Choroid plexus epithelial cell (primary cell): ENCODE measurements at regions not wholly inside any gene's neighbourhood (a gene's known extent, or its start where the extent isn't known, plus 50 kb on each side); places are given as distances from the start of the nearest gene placed in this dataset.

Experiments
- DNase-seq: peaks from one replicate; pipeline ENCODE4 v3.0.0-alpha.2; 2010; ENCODE audit warnings: low read depth
- H3K4me3 ChIP-seq: 2 replicates; pipeline ENCODE4 v1.5.1; 2011; ENCODE audit warnings: low read depth, mild to moderate bottlenecking, control low read depth, low read length, moderate library complexity
- TF ChIP-seq, protein P1 (sequence below): conservative IDR thresholded peaks from 2 replicates; pipeline ENCODE4 v1.5.1; 2011; ENCODE audit warnings: low read depth, mild to moderate bottlenecking, control low read depth, inconsistent platforms, low read length, moderate library complexity

DNA sequence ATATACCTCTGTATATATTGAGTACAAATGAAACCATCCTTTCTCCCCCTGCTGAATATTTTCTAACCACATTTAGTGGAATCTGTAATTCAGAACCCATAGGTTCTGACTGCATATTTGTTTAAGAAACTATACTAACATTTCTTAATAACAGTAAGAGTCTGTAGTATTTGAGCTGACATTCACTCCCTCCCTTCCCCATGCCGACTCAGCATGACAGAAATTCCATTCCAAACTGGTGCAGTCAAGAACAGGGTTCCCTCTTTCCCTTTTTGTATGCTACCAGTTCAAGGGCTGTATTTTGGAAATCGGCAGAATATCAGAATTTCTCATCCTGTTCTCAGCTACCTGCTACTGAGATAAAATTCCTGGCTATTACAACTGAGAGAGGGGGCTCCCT is 796.6 kb upstream of the DPPA4 start:
- TF ChIP-seq, protein P1, sequence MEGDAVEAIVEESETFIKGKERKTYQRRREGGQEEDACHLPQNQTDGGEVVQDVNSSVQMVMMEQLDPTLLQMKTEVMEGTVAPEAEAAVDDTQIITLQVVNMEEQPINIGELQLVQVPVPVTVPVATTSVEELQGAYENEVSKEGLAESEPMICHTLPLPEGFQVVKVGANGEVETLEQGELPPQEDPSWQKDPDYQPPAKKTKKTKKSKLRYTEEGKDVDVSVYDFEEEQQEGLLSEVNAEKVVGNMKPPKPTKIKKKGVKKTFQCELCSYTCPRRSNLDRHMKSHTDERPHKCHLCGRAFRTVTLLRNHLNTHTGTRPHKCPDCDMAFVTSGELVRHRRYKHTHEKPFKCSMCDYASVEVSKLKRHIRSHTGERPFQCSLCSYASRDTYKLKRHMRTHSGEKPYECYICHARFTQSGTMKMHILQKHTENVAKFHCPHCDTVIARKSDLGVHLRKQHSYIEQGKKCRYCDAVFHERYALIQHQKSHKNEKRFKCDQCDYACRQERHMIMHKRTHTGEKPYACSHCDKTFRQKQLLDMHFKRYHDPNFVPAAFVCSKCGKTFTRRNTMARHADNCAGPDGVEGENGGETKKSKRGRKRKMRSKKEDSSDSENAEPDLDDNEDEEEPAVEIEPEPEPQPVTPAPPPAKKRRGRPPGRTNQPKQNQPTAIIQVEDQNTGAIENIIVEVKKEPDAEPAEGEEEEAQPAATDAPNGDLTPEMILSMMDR: no peak
- no peak for DNase-seq
- no peak overlapping the region for H3K4me3 ChIP-seq

DNA sequence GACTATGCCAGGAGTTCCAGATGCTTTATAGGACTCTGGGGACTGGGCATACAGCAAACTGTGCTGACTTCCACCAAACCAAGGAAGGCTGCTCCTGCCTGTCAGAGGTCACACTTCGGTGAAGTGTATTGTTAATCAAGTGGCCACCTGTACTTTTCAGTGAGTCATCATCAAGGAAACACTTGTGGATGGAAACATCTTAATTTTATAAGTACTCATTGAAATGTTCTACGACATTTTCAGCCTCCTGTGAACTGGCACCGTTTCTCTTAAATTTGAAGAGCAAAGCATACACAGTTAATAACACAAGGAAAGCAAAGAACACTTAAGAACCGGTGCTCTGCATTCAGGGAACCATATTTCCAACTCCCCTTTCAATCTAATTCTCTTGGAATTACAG is 801.7 kb upstream of the DPPA4 start:
- DNase-seq: no peak
- TF ChIP-seq, protein P1: no peak

DNA sequence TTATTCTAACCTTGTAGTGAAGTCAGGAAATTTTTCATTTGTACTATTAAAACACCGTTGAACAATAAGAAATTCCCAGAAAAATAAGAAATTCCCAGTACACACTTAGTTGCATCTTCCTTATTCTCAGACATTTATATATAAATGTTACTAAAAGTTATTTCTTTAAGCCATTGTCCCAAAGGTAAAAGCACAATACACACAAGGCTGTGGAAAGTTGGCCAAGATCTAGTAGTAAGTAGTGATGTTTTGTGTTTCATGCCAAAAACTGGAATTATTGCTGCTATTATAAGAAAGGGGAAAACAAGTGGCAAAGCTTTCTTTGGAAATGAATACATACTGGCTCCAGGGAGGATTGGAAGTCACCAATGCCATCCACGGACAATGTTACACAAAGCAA is 802.5 kb upstream of the DPPA4 start:
- TF ChIP-seq, protein P1: no peak
- no peak overlapping the region for H3K4me3 ChIP-seq
- DNase-seq: no peak

More for the DNA sequence above, 801.7 kb upstream of the DPPA4 start:
- H3K4me3 ChIP-seq: no peak overlapping the region

DNA sequence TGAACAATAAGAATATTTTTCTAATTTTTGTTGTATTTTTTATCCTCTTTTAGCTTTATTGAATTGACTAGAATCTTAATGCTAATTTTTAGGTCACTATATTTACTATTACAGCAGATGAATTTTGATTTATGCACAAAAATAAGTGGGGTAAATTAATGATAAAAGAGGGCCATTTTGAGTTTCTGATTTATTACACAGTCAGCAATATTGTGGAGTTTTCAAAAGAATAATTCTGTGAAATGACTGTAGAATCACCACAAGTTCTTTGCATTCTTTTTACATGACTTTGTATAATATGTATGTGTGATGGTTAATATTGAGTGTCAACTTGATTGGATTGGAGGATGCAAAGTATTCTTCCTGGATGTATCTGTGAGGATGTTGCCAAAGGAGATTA is 812.4 kb upstream of the DPPA4 start:
- TF ChIP-seq, protein P1: no peak
- H3K4me3 ChIP-seq: no peak overlapping the region
- peak; percentile 12 for DNase-seq

DNA sequence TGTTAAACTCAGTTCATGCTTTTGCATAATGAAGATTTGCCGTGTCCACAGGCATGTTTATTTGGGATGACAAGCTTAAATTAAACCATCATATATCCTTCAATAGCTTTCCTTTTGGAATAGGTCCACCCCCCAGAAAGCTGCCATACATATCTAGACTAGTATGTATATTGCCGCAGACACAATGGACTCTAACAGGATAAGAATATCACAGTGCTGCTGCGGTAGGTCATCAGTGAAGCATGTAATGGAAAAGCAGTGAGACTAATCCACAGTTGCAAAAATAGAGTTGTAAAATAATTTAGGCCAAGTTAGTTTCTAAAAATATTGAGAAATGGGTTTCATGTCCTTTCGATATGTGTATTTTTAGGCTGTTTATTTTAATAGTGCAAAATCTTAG is 819.9 kb upstream of the DPPA4 start:
- DNase-seq: no peak
- H3K4me3 ChIP-seq: no peak overlapping the region
- TF ChIP-seq, protein P1: no peak

DNA sequence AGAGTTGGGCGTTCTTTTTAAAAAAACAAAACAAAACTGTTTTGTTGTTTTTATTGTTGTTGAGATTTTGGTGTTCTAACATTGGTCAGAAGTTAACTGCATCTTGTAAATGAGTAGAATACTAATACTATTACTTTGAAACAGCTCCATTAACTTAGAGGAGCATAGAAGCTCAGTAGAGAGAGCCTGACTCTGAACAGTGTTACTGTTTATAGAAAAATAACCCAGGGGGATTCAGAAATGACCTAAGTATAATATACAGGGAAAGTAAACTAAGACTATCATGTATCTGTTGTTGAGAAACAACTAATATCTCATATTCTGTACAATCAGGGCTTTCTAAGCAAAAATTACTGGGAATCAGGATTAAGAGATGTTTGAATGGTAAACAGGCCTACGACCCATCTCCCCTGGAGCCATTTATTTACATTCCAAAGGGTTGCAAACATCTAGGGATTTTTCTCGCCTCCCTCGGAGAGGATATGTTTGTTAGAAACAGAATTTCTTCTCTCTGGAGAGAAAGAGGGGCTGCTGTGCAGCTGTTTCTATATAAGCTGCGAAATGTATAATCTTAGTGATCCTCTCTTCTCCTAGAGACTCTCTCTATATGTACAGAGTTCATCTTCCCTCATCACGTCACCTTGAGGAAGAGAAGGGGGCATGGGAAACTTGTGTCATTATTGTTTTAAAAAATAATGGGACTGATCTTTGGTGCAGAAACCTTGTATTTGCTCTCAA is 827.5 kb upstream of the DPPA4 start:
- DNase-seq: peak; percentile 51
- TF ChIP-seq, protein P1: no peak
- no peak overlapping the region for H3K4me3 ChIP-seq

DNA sequence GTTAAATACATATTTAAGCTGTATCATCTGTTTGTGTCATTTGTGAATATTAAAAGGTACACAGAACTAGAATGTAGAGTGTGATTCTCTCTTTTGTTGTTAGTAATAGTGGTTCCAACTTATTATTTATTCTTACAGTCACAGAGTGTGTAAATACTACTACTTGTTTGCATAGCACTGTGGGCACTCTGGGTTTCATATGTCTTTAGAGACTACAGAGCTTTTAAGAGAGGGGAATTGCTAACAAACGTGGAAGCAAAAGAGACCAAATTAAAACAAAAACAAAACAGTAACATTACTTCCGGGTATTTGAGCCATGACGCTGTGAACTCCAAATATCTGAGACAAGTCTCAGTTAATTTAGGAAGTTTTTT is 828.0 kb upstream of the DPPA4 start:
- H3K4me3 ChIP-seq: peak overlapping the region; percentile 25
- no peak for DNase-seq
- TF ChIP-seq, protein P1: no peak
